ENCODE measurements at regions not wholly inside any gene's neighbourhood (a gene's known extent, or its start where the extent isn't known, plus 50 kb on each side); places are given as distances from the start of the nearest gene placed in this dataset.

- Histone ChIP-seq H2BK15ac (ENCODE audit: low read length) (no peak overlapping the region), H2BK12ac (ENCODE audit: low read depth, low read length) (no peak overlapping the region), H4K20me1 (replicated peaks in 1 of 2; ENCODE audit: control insufficient read depth in 1 of 2, insufficient read depth in 2 of 2, low read length in 2 of 2) (no peaks in the 10 kb centered on the region), H3K27ac (ENCODE audit: low read depth, low read length) (no peak overlapping the region), H3K79me1 (ENCODE audit: low read depth, low read length) (no peaks in the 10 kb centered on the region), H3K4me3 (ENCODE audit: extremely low read depth in 1 of 4, insufficient read depth in 2 of 4, low read depth in 3 of 4, low read length in 4 of 4) (no peak overlapping the region), H3K9ac (replicated peaks in 1 of 4; ENCODE audit: extremely low read depth in 1 of 4, low read depth in 3 of 4, low read length in 3 of 4) (no peak overlapping the region), H2BK120ac (replicated peaks; ENCODE audit: low read depth, low read length) (no peak overlapping the region), H4K5ac (ENCODE audit: insufficient read length, low read depth, low read length) (no peak overlapping the region), H3K79me2 (ENCODE audit: control insufficient read depth in 1 of 2, insufficient read depth in 2 of 2, low read length in 2 of 2) (no peaks in the 10 kb centered on the region), H3K9me3 (ENCODE audit: insufficient read depth in 2 of 2, low read depth in 1 of 2, low read length in 1 of 2) (no peaks in the 10 kb centered on the region), H3K4me1 (replicated peaks in 1 of 4; ENCODE audit: control insufficient read depth in 3 of 4, insufficient read depth in 4 of 4, low read length in 3 of 4) (no peaks in the 10 kb centered on the region), H2BK5ac (ENCODE audit: low read depth, low read length) (no peak overlapping the region), H3K36me3 (ENCODE audit: control insufficient read depth in 2 of 4, insufficient read depth in 4 of 4, low read length in 3 of 4) (no peaks in the 10 kb centered on the region), H2AK5ac (ENCODE audit: low read depth, low read length) (no peak overlapping the region), H3K18ac (ENCODE audit: extremely low read depth, low read length) (no peak overlapping the region), H3K27me3 (replicated peaks in 1 of 4; ENCODE audit: control insufficient read depth in 3 of 4, extremely low read depth in 1 of 4, insufficient read depth in 3 of 4, low read length in 3 of 4) (no peaks in the 10 kb centered on the region; a peak in 1 of 7 replicates), H3K4ac (replicated peaks; ENCODE audit: insufficient read length, low read depth, low read length) (no peak overlapping the region), H3K14ac (ENCODE audit: insufficient read length) (no peak overlapping the region), H3K56ac (replicated peaks; ENCODE audit: insufficient read length, low read depth, low read length) (no peak overlapping the region), H3K4me2 (ENCODE audit: insufficient read depth in 1 of 2, low read depth in 2 of 2, low read length in 2 of 2) (no peak overlapping the region), H3K23ac (ENCODE audit: insufficient read length) (no peak overlapping the region), H2AFZ (ENCODE audit: low read length) (no peak overlapping the region), H4K91ac (replicated peaks; ENCODE audit: insufficient read length, low read length) (no peak overlapping the region), H3K23me2 (ENCODE audit: low read depth, low read length) (no peaks in the 10 kb centered on the region), H4K8ac (ENCODE audit: extremely low read depth, insufficient read depth, low read length) (no peak overlapping the region; the same call in 1 of the 2 replicates), H2BK20ac (ENCODE audit: low read length) (no peak overlapping the region)
- DNase-seq (ENCODE audit: low read depth in 1 of 2, low spot score in 2 of 2) = no peak
- TF ChIP-seq SP1 (IDR thresholded peaks at IDR 0.05; ENCODE audit: low read depth, low read length) (no peak), TAF1 (IDR thresholded peaks at IDR 0.05; ENCODE audit: low read depth, low read length) (no peak), RNF2 (IDR thresholded peaks at IDR 0.05; ENCODE audit: borderline replicate concordance, low read depth, low read length, missing control alignments, poor library complexity, severe bottlenecking) (no peak), CREB1 (IDR thresholded peaks at IDR 0.05) (no peak), CEBPB (IDR thresholded peaks at IDR 0.05; ENCODE audit: low read depth, low read length) (no peak)
- ChIA-PET CTCF (ENCODE audit: partially characterized antibody) (no interaction called here), POLR2A (ENCODE audit: partially characterized antibody) (no interaction called here)
- WGBS, 2 experiments (ENCODE audit: extremely low coverage in 1 of 2, insufficient coverage in 1 of 2, insufficient read length in 1 of 2, insufficient replicate concordance in 2 of 2, low coverage in 1 of 2, low lambda C conversion rate in 2 of 2, missing lambda C conversion rate in 1 of 2) = 86% methylated on average over 7 of the region's 7 CpGs; no CpG with 5 or more reads in 1 of the 2 experiments
- no peak for FAIRE-seq
These were observed 274.5 kb downstream of the SIPA1L2 start for GRCh38 chr1:232355162-232356006.

All from H1 (cell line).